Ovary (tissue), 3 donors: ENCODE measurements at regions not wholly inside any gene's neighbourhood (a gene's known extent, or its start where the extent isn't known, plus 50 kb on each side); places are given as distances from the start of the nearest gene placed in this dataset.

ENCODE experiments used
- EP300 ChIP-seq: sonication (generic); formaldehyde crosslinking; IDR thresholded peaks from one replicate; pipeline ENCODE4 v1.6.1; 2017; ENCODE audit warnings: antibody characterized with exemption
- POLR2A ChIP-seq: fragments of 450-650 bp; IDR thresholded peaks from one replicate; pipeline ENCODE4 v1.6.1; 2017; ENCODE audit warnings: antibody characterized with exemption, mild to moderate bottlenecking, moderate library complexity
- TF ChIP-seq, protein P1 (sequence below), 3 donors: fragments of 450-650 bp in 2 of 3; fragments of 200-600 bp in 1 of 3; IDR thresholded peaks; one replicate each; pipeline versions ENCODE4 v1.5.1 to v1.8.0; 2016 to 2022; ENCODE audit warnings: antibody characterized with exemption in 3 of 3, mild to moderate bottlenecking in 1 of 3
- donor health status: DM: no; HTN: no; CAD: no.

DNA sequence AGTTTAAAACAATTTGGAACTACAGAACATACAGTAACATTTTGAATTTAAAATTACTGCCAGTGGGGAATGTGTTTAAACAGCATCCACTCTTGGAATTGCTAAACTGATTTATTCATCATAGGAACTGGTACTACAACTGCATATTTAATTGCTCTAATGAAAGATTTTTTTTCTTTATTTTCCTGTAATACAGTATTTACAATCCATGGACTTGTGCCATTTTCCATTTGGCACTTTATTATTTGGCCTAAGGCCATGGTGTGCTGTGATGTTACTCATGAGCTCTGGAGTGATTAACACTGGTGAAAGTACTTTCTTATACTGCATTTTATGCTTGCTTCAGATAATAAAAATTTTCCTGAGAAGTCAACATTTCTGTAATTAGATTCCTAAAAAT is 69.7 kb upstream of the NUDT6 start:
- TF ChIP-seq POLR2A (no peak), EP300 (no peak)
- TF ChIP-seq, protein P1, sequence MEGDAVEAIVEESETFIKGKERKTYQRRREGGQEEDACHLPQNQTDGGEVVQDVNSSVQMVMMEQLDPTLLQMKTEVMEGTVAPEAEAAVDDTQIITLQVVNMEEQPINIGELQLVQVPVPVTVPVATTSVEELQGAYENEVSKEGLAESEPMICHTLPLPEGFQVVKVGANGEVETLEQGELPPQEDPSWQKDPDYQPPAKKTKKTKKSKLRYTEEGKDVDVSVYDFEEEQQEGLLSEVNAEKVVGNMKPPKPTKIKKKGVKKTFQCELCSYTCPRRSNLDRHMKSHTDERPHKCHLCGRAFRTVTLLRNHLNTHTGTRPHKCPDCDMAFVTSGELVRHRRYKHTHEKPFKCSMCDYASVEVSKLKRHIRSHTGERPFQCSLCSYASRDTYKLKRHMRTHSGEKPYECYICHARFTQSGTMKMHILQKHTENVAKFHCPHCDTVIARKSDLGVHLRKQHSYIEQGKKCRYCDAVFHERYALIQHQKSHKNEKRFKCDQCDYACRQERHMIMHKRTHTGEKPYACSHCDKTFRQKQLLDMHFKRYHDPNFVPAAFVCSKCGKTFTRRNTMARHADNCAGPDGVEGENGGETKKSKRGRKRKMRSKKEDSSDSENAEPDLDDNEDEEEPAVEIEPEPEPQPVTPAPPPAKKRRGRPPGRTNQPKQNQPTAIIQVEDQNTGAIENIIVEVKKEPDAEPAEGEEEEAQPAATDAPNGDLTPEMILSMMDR (IDR thresholded peaks at IDR 0.05) = no peak
